GM12878 (cell line): ENCODE measurements at regions not wholly inside any gene's neighbourhood (a gene's known extent, or its start where the extent isn't known, plus 50 kb on each side); places are given as distances from the start of the nearest gene placed in this dataset.

Source experiments
- EGR1 ChIP-seq, 2 experiments: IDR thresholded peaks; 1 replicate in 1 of 2; 2 replicates in 1 of 2; pipeline ENCODE4 v1.6.1; 2011 to 2012; ENCODE audit warnings: low read depth in 2 of 2, low read length in 2 of 2, borderline replicate concordance in 1 of 2, mild to moderate bottlenecking in 1 of 2, moderate library complexity in 1 of 2
- MAX ChIP-seq: IDR thresholded peaks from 2 replicates; pipeline ENCODE4 v1.6.1; 2012; ENCODE audit warnings: low read depth, low read length, improper control_type of control experiment
- POLR2A ChIP-seq: IDR thresholded peaks from 2 replicates; pipeline ENCODE4 v1.6.1; 2011; ENCODE audit warnings: low read depth, mild to moderate bottlenecking, low read length
- TF ChIP-seq, protein P1 (sequence below), 3 experiments: IDR thresholded peaks in 2 of 3; conservative IDR thresholded peaks in 1 of 3; 2 replicates each; pipeline ENCODE4 v1.5.1; 2011; ENCODE audit warnings: low read depth in 3 of 3, low read length in 3 of 3, mild to moderate bottlenecking in 3 of 3, control low read depth in 2 of 3, moderate library complexity in 2 of 3, inconsistent platforms in 1 of 3, mixed read lengths in 1 of 3; ENCODE audit not compliant: control insufficient read depth in 2 of 3, insufficient read depth in 1 of 3; ENCODE audit errors: extremely low read depth in 1 of 3

DNA sequence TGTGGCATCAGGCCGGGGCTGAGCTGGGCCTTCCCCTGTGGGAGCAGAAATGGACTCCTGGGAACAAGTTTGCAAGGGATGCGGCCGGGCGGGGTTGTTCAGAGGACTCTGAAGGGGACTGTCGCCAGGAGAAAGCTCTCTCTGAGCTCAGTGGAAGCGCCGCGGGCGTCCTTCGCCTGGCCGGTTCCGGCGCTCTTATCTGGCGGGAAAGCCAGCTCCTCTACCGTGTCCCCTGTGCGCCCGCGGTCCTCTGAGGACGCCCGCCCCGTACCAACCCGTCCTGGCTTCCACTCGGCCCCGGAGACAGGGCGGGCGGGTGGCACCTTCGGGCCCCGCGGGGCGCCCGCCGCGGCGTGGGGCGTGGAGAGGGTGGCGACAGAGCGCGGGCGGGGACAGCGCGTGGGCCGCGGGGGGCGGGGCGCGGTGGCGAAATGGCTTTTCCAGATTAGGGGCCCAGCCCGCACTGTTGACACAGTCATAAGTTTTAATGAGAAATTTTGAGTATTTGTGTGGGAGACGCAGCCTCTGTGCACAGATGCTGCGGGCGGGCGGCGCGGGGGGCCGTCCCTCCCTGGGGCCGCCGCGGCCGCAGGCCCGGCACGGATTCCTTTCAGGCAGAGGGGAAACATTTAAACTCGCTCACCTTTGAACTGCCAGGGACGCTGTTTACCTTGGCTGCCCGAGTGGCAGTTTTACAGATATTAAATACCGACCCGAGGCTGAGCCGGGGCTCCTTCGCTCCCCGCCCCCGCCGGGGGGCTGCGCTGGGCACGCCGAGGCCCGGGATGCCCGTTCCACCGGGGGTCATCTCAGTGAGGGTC lies 70.2 kb downstream of the FOXD2 start:
- TF ChIP-seq MAX (no peak), EGR1 (IDR thresholded peaks at IDR 0.05; ENCODE audit: borderline replicate concordance in 1 of 2, low read depth in 2 of 2, low read length in 2 of 2) (0 out of 3 replicates have a peak, but pooled peaks of 1 of the 2 experiments have one; percentile 23), POLR2A (no peak)
- TF ChIP-seq, protein P1, sequence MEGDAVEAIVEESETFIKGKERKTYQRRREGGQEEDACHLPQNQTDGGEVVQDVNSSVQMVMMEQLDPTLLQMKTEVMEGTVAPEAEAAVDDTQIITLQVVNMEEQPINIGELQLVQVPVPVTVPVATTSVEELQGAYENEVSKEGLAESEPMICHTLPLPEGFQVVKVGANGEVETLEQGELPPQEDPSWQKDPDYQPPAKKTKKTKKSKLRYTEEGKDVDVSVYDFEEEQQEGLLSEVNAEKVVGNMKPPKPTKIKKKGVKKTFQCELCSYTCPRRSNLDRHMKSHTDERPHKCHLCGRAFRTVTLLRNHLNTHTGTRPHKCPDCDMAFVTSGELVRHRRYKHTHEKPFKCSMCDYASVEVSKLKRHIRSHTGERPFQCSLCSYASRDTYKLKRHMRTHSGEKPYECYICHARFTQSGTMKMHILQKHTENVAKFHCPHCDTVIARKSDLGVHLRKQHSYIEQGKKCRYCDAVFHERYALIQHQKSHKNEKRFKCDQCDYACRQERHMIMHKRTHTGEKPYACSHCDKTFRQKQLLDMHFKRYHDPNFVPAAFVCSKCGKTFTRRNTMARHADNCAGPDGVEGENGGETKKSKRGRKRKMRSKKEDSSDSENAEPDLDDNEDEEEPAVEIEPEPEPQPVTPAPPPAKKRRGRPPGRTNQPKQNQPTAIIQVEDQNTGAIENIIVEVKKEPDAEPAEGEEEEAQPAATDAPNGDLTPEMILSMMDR (IDR thresholded peaks at IDR 0.05 in 2 of 3, conservative IDR thresholded peaks at IDR 0.05 in 1 of 3; ENCODE audit: control insufficient read depth in 2 of 3, extremely low read depth in 1 of 3, insufficient read depth in 1 of 3, low read depth in 3 of 3, low read length in 3 of 3), result no peak
